Hepatocyte (in vitro differentiated cells): ENCODE measurements at regions not wholly inside any gene's neighbourhood (a gene's known extent, or its start where the extent isn't known, plus 50 kb on each side); places are given as distances from the start of the nearest gene placed in this dataset.

Experiments
- DNase-seq: peaks from one replicate; pipeline ENCODE4 v3.0.0-alpha.2; 2016; ENCODE audit warnings: low spot score
- H2AFZ ChIP-seq: fragments of 200-600 bp; sonication (generic); 2 replicates; pipeline ENCODE4 v1.6.0; 2016; ENCODE audit warnings: antibody characterized with exemption, mild to moderate bottlenecking
- H3K27ac ChIP-seq: fragments of 200-600 bp; sonication (generic); 2 replicates; pipeline ENCODE4 v1.5.1; 2016; ENCODE audit warnings: mild to moderate bottlenecking
- H3K27me3 ChIP-seq: fragments of 200-600 bp; sonication (generic); 2 replicates; pipeline ENCODE4 v1.6.1; 2016
- H3K36me3 ChIP-seq: fragments of 200-600 bp; sonication (generic); replicated peaks from 2 replicates; pipeline ENCODE4 v1.5.1; 2016; ENCODE audit warnings: low read depth; ENCODE audit not compliant: insufficient read depth
- H3K4me1 ChIP-seq: fragments of 200-600 bp; sonication (generic); 2 replicates; pipeline ENCODE4 v1.5.1; 2016; ENCODE audit warnings: mild to moderate bottlenecking, moderate library complexity; ENCODE audit not compliant: insufficient read depth
- H3K4me2 ChIP-seq: fragments of 200-600 bp; sonication (generic); 2 replicates; pipeline ENCODE4 v1.6.0; 2016
- H3K4me3 ChIP-seq: fragments of 200-600 bp; sonication (generic); 2 replicates; pipeline ENCODE4 v1.5.1; 2016; ENCODE audit warnings: mild to moderate bottlenecking
- H3K79me2 ChIP-seq: fragments of 200-600 bp; sonication (generic); 2 replicates; pipeline ENCODE4 v1.6.0; 2017; ENCODE audit warnings: mild to moderate bottlenecking
- H3K9me2 ChIP-seq: fragments of 200-600 bp; sonication (generic); replicated peaks from 2 replicates; pipeline ENCODE4 v1.6.0; 2017; ENCODE audit warnings: mild to moderate bottlenecking; ENCODE audit not compliant: insufficient read depth
- H3K9me3 ChIP-seq: fragments of 200-600 bp; sonication (generic); 2 replicates; pipeline ENCODE4 v1.5.1; 2016; ENCODE audit warnings: low read depth, mild to moderate bottlenecking
- H4K20me1 ChIP-seq: fragments of 200-600 bp; sonication (generic); 2 replicates; pipeline ENCODE4 v1.6.0; 2016; ENCODE audit warnings: mild to moderate bottlenecking; ENCODE audit not compliant: insufficient read depth, poor library complexity, severe bottlenecking
- CTCF ChIP-seq: fragments of 200-600 bp; sonication (generic); IDR thresholded peaks from 2 replicates; pipeline ENCODE4 v1.5.1; 2016; ENCODE audit warnings: antibody characterized with exemption, mild to moderate bottlenecking; ENCODE audit not compliant: poor library complexity
- EZH2 ChIP-seq: fragments of 200-600 bp; sonication (generic); IDR thresholded peaks from 2 replicates; pipeline ENCODE4 v1.6.1; 2016; ENCODE audit warnings: antibody characterized with exemption, mild to moderate bottlenecking, borderline replicate concordance
- EZH2phosphoT487 ChIP-seq: fragments of 200-600 bp; sonication (generic); IDR thresholded peaks from one replicate; pipeline ENCODE4 v1.6.1; 2018; ENCODE audit warnings: antibody characterized with exemption, mild to moderate bottlenecking, low read depth, moderate library complexity; ENCODE audit not compliant: unreplicated experiment, severe bottlenecking
- WGBS: methylation state at CpG from one replicate; pipeline ENCODE4 v1.1.6; 2016; ENCODE audit warnings: low lambda C conversion rate; ENCODE audit errors: missing lambda C conversion rate; 5-methylcytosine and 5-hydroxymethylcytosine counted together

- no peaks in the 10 kb centered on the region for H3K79me2 ChIP-seq
- no peaks in the 10 kb centered on the region for H4K20me1 ChIP-seq
- no peak overlapping the region for H3K4me2 ChIP-seq
- H3K27ac ChIP-seq = no peak overlapping the region
- TF ChIP-seq EZH2phosphoT487 = no peak
- no peak for TF ChIP-seq EZH2
- no peak for TF ChIP-seq CTCF
- no peaks in the 10 kb centered on the region for H3K36me3 ChIP-seq
- 89% methylated on average over 1 of the region's 1 CpG for WGBS
- H2AFZ ChIP-seq = no peak overlapping the region
- H3K9me3 ChIP-seq = no peaks in the 10 kb centered on the region
- H3K9me2 ChIP-seq = no peaks in the 10 kb centered on the region
- no peak for DNase-seq
- no peak overlapping the region for H3K4me3 ChIP-seq
- no peaks in the 10 kb centered on the region for H3K4me1 ChIP-seq
- H3K27me3 ChIP-seq = no peaks in the 10 kb centered on the region
Observed at GRCh38 chr4:82232891-82233290, 140.9 kb downstream of the HNRNPD start.

- no peak for TF ChIP-seq EZH2
- TF ChIP-seq CTCF = no peak
- no peak for TF ChIP-seq EZH2phosphoT487
- H3K36me3 ChIP-seq = no peaks in the 10 kb centered on the region
- no peak overlapping the region for H3K4me3 ChIP-seq
- H3K9me3 ChIP-seq = no peaks in the 10 kb centered on the region
- H3K4me1 ChIP-seq = no peaks in the 10 kb centered on the region
- no peak overlapping the region for H3K4me2 ChIP-seq
- no peaks in the 10 kb centered on the region for H3K27me3 ChIP-seq
- no peaks in the 10 kb centered on the region for H3K9me2 ChIP-seq
- H3K79me2 ChIP-seq = no peaks in the 10 kb centered on the region
- H3K27ac ChIP-seq = no peak overlapping the region
- H2AFZ ChIP-seq = no peak overlapping the region
- no peak for DNase-seq
- H4K20me1 ChIP-seq = no peaks in the 10 kb centered on the region
Observed at GRCh38 chr4:82231806-82232205, 142.0 kb downstream of the HNRNPD start.

GRCh38 chr4:82230306-82230705, 143.5 kb downstream of the HNRNPD start:
- TF ChIP-seq CTCF = no peak
- no peak for TF ChIP-seq EZH2phosphoT487
- no peak for TF ChIP-seq EZH2
- Histone ChIP-seq H3K79me2 (no peaks in the 10 kb centered on the region), H2AFZ (no peak overlapping the region), H3K9me3 (no peaks in the 10 kb centered on the region), H4K20me1 (no peaks in the 10 kb centered on the region), H3K9me2 (no peaks in the 10 kb centered on the region), H3K4me3 (no peak overlapping the region), H3K4me2 (no peak overlapping the region), H3K27me3 (no peaks in the 10 kb centered on the region), H3K27ac (no peak overlapping the region), H3K36me3 (no peaks in the 10 kb centered on the region), H3K4me1 (no peaks in the 10 kb centered on the region)
- DNase-seq = no peak
- WGBS = 89% methylated on average over 4 of the region's 4 CpGs

- Histone ChIP-seq H3K4me1 (no peaks in the 10 kb centered on the region), H3K27ac (no peak overlapping the region), H3K9me2 (no peaks in the 10 kb centered on the region), H3K36me3 (no peaks in the 10 kb centered on the region), H3K27me3 (no peaks in the 10 kb centered on the region), H3K4me2 (no peak overlapping the region), H3K9me3 (no peaks in the 10 kb centered on the region), H4K20me1 (no peaks in the 10 kb centered on the region), H2AFZ (no peak overlapping the region), H3K79me2 (no peaks in the 10 kb centered on the region), H3K4me3 (no peak overlapping the region)
- TF ChIP-seq EZH2 (no peak), CTCF (no peak), EZH2phosphoT487 (no peak)
- no peak for DNase-seq
- WGBS = 79% methylated on average over 2 of the region's 2 CpGs
Observed at GRCh38 chr4:82225030-82225429, 148.8 kb downstream of the HNRNPD start.
